Gastroesophageal sphincter (tissue), 3 donors: ENCODE measurements at regions not wholly inside any gene's neighbourhood (a gene's known extent, or its start where the extent isn't known, plus 50 kb on each side); places are given as distances from the start of the nearest gene placed in this dataset.
"Not testable (repeated sequence)": the region's sequence is repeated elsewhere in the genome, so short reads cannot be mapped to it uniquely, and the experiment has no call there.

ENCODE experiments used
- POLR2A ChIP-seq, 2 donors: fragments of 450-650 bp; IDR thresholded peaks; one replicate each; pipeline ENCODE4 v1.6.1; 2017; ENCODE audit warnings: antibody characterized with exemption in 2 of 2, mild to moderate bottlenecking in 2 of 2, moderate library complexity in 1 of 2
- POLR2AphosphoS5 ChIP-seq: sonication (generic); formaldehyde crosslinking; IDR thresholded peaks from one replicate; pipeline ENCODE4 v1.6.1; 2017; ENCODE audit warnings: antibody characterized with exemption
- TF ChIP-seq, protein P1 (sequence below), 4 experiments: fragments of 200-600 bp in 2 of 4; fragments of 450-650 bp in 2 of 4; sonication (generic) in 1 of 4; IDR thresholded peaks; one replicate each; pipeline ENCODE4 v1.5.1; 2017 to 2019; ENCODE audit warnings: antibody characterized with exemption in 4 of 4, mild to moderate bottlenecking in 2 of 4, moderate library complexity in 2 of 4

DNA sequence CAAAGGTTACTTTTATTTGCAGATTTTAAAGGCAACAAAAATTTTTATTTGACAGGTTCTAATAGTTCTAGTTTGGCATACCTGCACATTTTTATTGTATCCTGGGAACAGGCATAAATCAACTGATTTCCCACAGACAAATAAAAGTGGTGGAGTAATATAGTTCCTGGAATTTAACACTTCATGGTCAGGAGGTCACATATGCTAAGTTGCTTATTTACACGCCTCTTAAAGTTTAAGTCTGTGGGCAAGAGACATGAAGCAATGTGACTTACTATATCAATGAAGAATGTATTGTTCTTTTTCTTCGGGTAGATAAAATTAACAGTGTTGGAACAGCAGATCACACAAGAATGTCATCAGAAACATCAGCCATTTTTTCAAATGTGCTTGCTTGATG, 135.2 kb downstream of the SPDYE17 start:
- TF ChIP-seq, protein P1, sequence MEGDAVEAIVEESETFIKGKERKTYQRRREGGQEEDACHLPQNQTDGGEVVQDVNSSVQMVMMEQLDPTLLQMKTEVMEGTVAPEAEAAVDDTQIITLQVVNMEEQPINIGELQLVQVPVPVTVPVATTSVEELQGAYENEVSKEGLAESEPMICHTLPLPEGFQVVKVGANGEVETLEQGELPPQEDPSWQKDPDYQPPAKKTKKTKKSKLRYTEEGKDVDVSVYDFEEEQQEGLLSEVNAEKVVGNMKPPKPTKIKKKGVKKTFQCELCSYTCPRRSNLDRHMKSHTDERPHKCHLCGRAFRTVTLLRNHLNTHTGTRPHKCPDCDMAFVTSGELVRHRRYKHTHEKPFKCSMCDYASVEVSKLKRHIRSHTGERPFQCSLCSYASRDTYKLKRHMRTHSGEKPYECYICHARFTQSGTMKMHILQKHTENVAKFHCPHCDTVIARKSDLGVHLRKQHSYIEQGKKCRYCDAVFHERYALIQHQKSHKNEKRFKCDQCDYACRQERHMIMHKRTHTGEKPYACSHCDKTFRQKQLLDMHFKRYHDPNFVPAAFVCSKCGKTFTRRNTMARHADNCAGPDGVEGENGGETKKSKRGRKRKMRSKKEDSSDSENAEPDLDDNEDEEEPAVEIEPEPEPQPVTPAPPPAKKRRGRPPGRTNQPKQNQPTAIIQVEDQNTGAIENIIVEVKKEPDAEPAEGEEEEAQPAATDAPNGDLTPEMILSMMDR (IDR thresholded peaks at IDR 0.05), result not testable (repeated sequence)
- TF ChIP-seq POLR2A (IDR thresholded peaks at IDR 0.05); POLR2AphosphoS5: not testable (repeated sequence)
